ENCODE measurements at regions not wholly inside any gene's neighbourhood (a gene's known extent, or its start where the extent isn't known, plus 50 kb on each side); places are given as distances from the start of the nearest gene placed in this dataset.
"Not testable (repeated sequence)": the region's sequence is repeated elsewhere in the genome, so short reads cannot be mapped to it uniquely, and the experiment has no call there.

- Histone ChIP-seq H3K27ac (ENCODE audit: low read depth, low read length) (no peak overlapping the region), H3K4me3 (ENCODE audit: insufficient read depth, low read length, poor library complexity, severe bottlenecking) (no peak overlapping the region), H3K9me3 (ENCODE audit: insufficient read depth, low read length) (no peaks in the 10 kb centered on the region), H3K9me2 (replicated peaks; ENCODE audit: insufficient read depth, low read length) (no peaks in the 10 kb centered on the region), H4K20me1 (ENCODE audit: low read depth, low read length) (no peaks in the 10 kb centered on the region), H3K27me3 (ENCODE audit: low read length) (no peaks in the 10 kb centered on the region), H2AFZ (ENCODE audit: low read depth, low read length, severe bottlenecking) (no peak overlapping the region), H3K9ac (ENCODE audit: low read length) (no peak overlapping the region), H3K36me3 (ENCODE audit: low read length) (no peaks in the 10 kb centered on the region), H3K79me2 (ENCODE audit: insufficient read depth, low read length) (no peaks in the 10 kb centered on the region), H3K4me2 (ENCODE audit: low read depth, low read length, poor library complexity, severe bottlenecking) (no peak overlapping the region), H3F3A (ENCODE audit: insufficient read depth) (no peaks in the 10 kb centered on the region)
- TF ChIP-seq CTCF (IDR thresholded peaks at IDR 0.05; ENCODE audit: insufficient read depth, low read length, poor library complexity, severe bottlenecking) (no peak), EZH2phosphoT487 (conservative IDR thresholded peaks at IDR 0.05; ENCODE audit: low read length) (no peak)
Measured at GRCh38 chr14:40981247-40981646, 625.4 kb upstream of the LRFN5 start.

GRCh38 chr14:40960257-40960656 is 646.4 kb upstream of the LRFN5 start:
- not testable (repeated sequence) for H3K9me3 ChIP-seq (ENCODE audit: insufficient read depth, low read length); H3F3A ChIP-seq (ENCODE audit: insufficient read depth); H3K79me2 ChIP-seq (ENCODE audit: insufficient read depth, low read length); H3K9me2 ChIP-seq (replicated peaks; ENCODE audit: insufficient read depth, low read length); H3K4me2 ChIP-seq (ENCODE audit: low read depth, low read length, poor library complexity, severe bottlenecking); H3K27ac ChIP-seq (ENCODE audit: low read depth, low read length); H2AFZ ChIP-seq (ENCODE audit: low read depth, low read length, severe bottlenecking); H4K20me1 ChIP-seq (ENCODE audit: low read depth, low read length); H3K9ac ChIP-seq (ENCODE audit: low read length); H3K4me3 ChIP-seq (ENCODE audit: insufficient read depth, low read length, poor library complexity, severe bottlenecking); H3K27me3 ChIP-seq (ENCODE audit: low read length); H3K36me3 ChIP-seq (ENCODE audit: low read length)

DNA sequence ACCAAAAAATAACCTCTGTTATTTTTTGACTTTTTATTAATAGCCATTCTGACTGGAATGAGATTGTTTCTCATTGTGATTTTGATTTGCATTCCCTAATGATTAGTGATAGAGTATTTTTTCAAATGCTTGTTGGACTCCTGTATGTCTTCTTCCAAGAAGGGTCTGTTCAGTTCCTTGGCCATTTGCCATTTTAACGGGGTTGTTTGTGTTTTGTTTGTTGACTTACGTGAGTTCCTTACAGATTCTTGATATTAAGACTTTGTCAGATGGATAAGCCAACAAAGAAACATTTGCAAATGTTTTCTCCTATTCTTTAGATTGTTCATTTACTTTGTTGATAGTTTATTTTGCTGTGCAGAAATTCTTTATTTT is 651.6 kb upstream of the LRFN5 start:
- Histone ChIP-seq H3K79me2 (ENCODE audit: insufficient read depth, low read length) (no peaks in the 10 kb centered on the region), H3K27ac (ENCODE audit: low read depth, low read length) (no peak overlapping the region), H3K4me2 (ENCODE audit: low read depth, low read length, poor library complexity, severe bottlenecking) (no peak overlapping the region), H3F3A (ENCODE audit: insufficient read depth) (no peaks in the 10 kb centered on the region), H3K9me2 (replicated peaks; ENCODE audit: insufficient read depth, low read length) (no peaks in the 10 kb centered on the region), H3K9me3 (ENCODE audit: insufficient read depth, low read length) (no peaks in the 10 kb centered on the region; the same call in 1 of the 2 replicates), H3K27me3 (ENCODE audit: low read length) (no peaks in the 10 kb centered on the region), H3K36me3 (ENCODE audit: low read length) (no peaks in the 10 kb centered on the region), H3K9ac (ENCODE audit: low read length) (no peak overlapping the region), H2AFZ (ENCODE audit: low read depth, low read length, severe bottlenecking) (no peak overlapping the region), H3K4me3 (ENCODE audit: insufficient read depth, low read length, poor library complexity, severe bottlenecking) (no peak overlapping the region), H4K20me1 (ENCODE audit: low read depth, low read length) (no peaks in the 10 kb centered on the region)
- TF ChIP-seq CTCF (IDR thresholded peaks at IDR 0.05; ENCODE audit: insufficient read depth, low read length, poor library complexity, severe bottlenecking) (no peak), EZH2phosphoT487 (conservative IDR thresholded peaks at IDR 0.05; ENCODE audit: low read length) (no peak)

- not testable (repeated sequence) for H3K27ac ChIP-seq (ENCODE audit: low read depth, low read length); H3K4me2 ChIP-seq (ENCODE audit: low read depth, low read length, poor library complexity, severe bottlenecking); H3K9me2 ChIP-seq (replicated peaks; ENCODE audit: insufficient read depth, low read length)
Measured at GRCh38 chr14:40954448-40955130, 652.1 kb upstream of the LRFN5 start.

More at GRCh38 chr14:40954448-40955130, 652.1 kb upstream of the LRFN5 start:
- not testable (repeated sequence) for H3K9me3 ChIP-seq (ENCODE audit: insufficient read depth, low read length); H3K79me2 ChIP-seq (ENCODE audit: insufficient read depth, low read length); H3K9ac ChIP-seq (ENCODE audit: low read length); H4K20me1 ChIP-seq (ENCODE audit: low read depth, low read length); H3F3A ChIP-seq (ENCODE audit: insufficient read depth); H3K27me3 ChIP-seq (ENCODE audit: low read length); H3K4me3 ChIP-seq (ENCODE audit: insufficient read depth, low read length, poor library complexity, severe bottlenecking); H3K36me3 ChIP-seq (ENCODE audit: low read length); H2AFZ ChIP-seq (ENCODE audit: low read depth, low read length, severe bottlenecking)
